ENCODE measurements at regions not wholly inside any gene's neighbourhood (a gene's known extent, or its start where the extent isn't known, plus 50 kb on each side); places are given as distances from the start of the nearest gene placed in this dataset.
A peak's percentile ranks its signal among the peaks of the same experiment; 100 is the strongest.

GRCh38 chr3:152671446-152672319 is 163.2 kb upstream of the P2RY1 start (continued):
- TF ChIP-seq CREB1 (CRISPR knock-in tag; IDR thresholded peaks at IDR 0.05; ENCODE audit: low read depth) (no peak), JUNB (IDR thresholded peaks at IDR 0.05; ENCODE audit: unreplicated experiment) (no peak), CTCF (conservative IDR thresholded peaks at IDR 0.05; ENCODE audit: low read depth in 2 of 2) (no peak)

GRCh38 chr3:152672320-152672649 is 162.6 kb upstream of the P2RY1 start:
- no peak overlapping the region for H3K4me3 ChIP-seq
- H2AFZ ChIP-seq, result peak overlapping the region; percentile 8; the same call in 1 of the 2 replicates
- Mint-ChIP-seq H3K27ac (no peak overlapping the region), H3K36me3 (ENCODE audit: low read depth) (no peaks in the 10 kb centered on the region), H3K4me1 (peaks cover 8% of the 10 kb centered on the region), H3K27me3 (ENCODE audit: insufficient read depth, low read depth, poor library complexity) (no peaks in the 10 kb centered on the region), H3K4me3 (no peak overlapping the region), H3K9me3 (no peaks in the 10 kb centered on the region)
- DNase-seq (ENCODE audit: low spot score), result no peak
- H3K27me3 ChIP-seq (ENCODE audit: insufficient read depth), result no peaks in the 10 kb centered on the region
- ATAC-seq, result no peak
- H3K4me1 ChIP-seq (ENCODE audit: insufficient read depth), result no peaks in the 10 kb centered on the region
- no peaks in the 10 kb centered on the region for H3F3A ChIP-seq (replicated peaks; ENCODE audit: low read depth)
- no peaks in the 10 kb centered on the region for H4K20me1 ChIP-seq (replicated peaks; ENCODE audit: insufficient read depth)
- H3K79me2 ChIP-seq (replicated peaks; ENCODE audit: insufficient read depth), result no peaks in the 10 kb centered on the region
- H3K9me2 ChIP-seq (ENCODE audit: insufficient read depth), result peaks cover 7% of the 10 kb centered on the region; the same call in 1 of the 2 replicates
- H3K27ac ChIP-seq (ENCODE audit: low read depth), result no peak overlapping the region
- no peaks in the 10 kb centered on the region for H3K36me3 ChIP-seq (ENCODE audit: insufficient read depth)
- no peak overlapping the region for H3K4me2 ChIP-seq
- no peak for TF ChIP-seq ZNF462 (CRISPR knock-in tag; IDR thresholded peaks at IDR 0.05)
- TF ChIP-seq CREB1 (CRISPR knock-in tag; IDR thresholded peaks at IDR 0.05; ENCODE audit: low read depth), result no peak
- no peak for TF ChIP-seq NANOG (IDR thresholded peaks at IDR 0.05; ENCODE audit: borderline replicate concordance)
- TF ChIP-seq ZNF331 (CRISPR knock-in tag; IDR thresholded peaks at IDR 0.05; ENCODE audit: low read depth), result no peak
- TF ChIP-seq STAT1 (IDR thresholded peaks at IDR 0.05; ENCODE audit: unreplicated experiment), result no peak
- TF ChIP-seq ZNF114 (CRISPR knock-in tag; IDR thresholded peaks at IDR 0.05), result no peak
- TF ChIP-seq CTCF (conservative IDR thresholded peaks at IDR 0.05; ENCODE audit: low read depth in 2 of 2), result no peak
- TF ChIP-seq REST (IDR thresholded peaks at IDR 0.05; ENCODE audit: unreplicated experiment), result no peak
- no peak for TF ChIP-seq JUNB (IDR thresholded peaks at IDR 0.05; ENCODE audit: unreplicated experiment)
